Brain pericyte (primary cell): ENCODE measurements at regions not wholly inside any gene's neighbourhood (a gene's known extent, or its start where the extent isn't known, plus 50 kb on each side); places are given as distances from the start of the nearest gene placed in this dataset.
"Not testable (repeated sequence)": the region's sequence is repeated elsewhere in the genome, so short reads cannot be mapped to it uniquely, and the experiment has no call there.

Experiments
- DNase-seq: peaks from one replicate; pipeline ENCODE4 v3.0.0-alpha.2; 2012; ENCODE audit warnings: low read depth, low spot score

- not testable (repeated sequence) for DNase-seq
Observed at GRCh38 chr16:88200154-88200895, 182.4 kb upstream of the ZNF469 start.

GRCh38 chr16:88200896-88201185, 181.9 kb upstream of the ZNF469 start:
- no peak for DNase-seq

GRCh38 chr16:88201611-88202010, 181.1 kb upstream of the ZNF469 start:
- not testable (repeated sequence) for DNase-seq

GRCh38 chr16:88202207-88202745, 180.5 kb upstream of the ZNF469 start:
- no peak for DNase-seq

- DNase-seq, result not testable (repeated sequence)
Observed at GRCh38 chr16:88202856-88203681, 179.7 kb upstream of the ZNF469 start.

- DNase-seq, result not testable (repeated sequence)
Observed at GRCh38 chr16:88204131-88205110, 178.3 kb upstream of the ZNF469 start.

- not testable (repeated sequence) for DNase-seq
Observed at GRCh38 chr16:88205482-88205881, 177.3 kb upstream of the ZNF469 start.

- not testable (repeated sequence) for DNase-seq
Observed at GRCh38 chr16:88206006-88206405, 176.8 kb upstream of the ZNF469 start.

- not testable (repeated sequence) for DNase-seq
Observed at GRCh38 chr16:88206516-88206915, 176.2 kb upstream of the ZNF469 start.

GRCh38 chr16:88208112-88208511, 174.6 kb upstream of the ZNF469 start:
- DNase-seq, result no peak

GRCh38 chr16:88208776-88209175, 174.0 kb upstream of the ZNF469 start:
- not testable (repeated sequence) for DNase-seq

GRCh38 chr16:88209579-88209978, 173.2 kb upstream of the ZNF469 start:
- DNase-seq, result not testable (repeated sequence)

- DNase-seq, result not testable (repeated sequence)
Observed at GRCh38 chr16:88213937-88214336, 168.8 kb upstream of the ZNF469 start.

GRCh38 chr16:88221001-88221761, 161.6 kb upstream of the ZNF469 start:
- not testable (repeated sequence) for DNase-seq

- not testable (repeated sequence) for DNase-seq
Observed at GRCh38 chr16:88223696-88224095, 159.1 kb upstream of the ZNF469 start.

GRCh38 chr16:88224131-88224898, 158.4 kb upstream of the ZNF469 start:
- not testable (repeated sequence) for DNase-seq

GRCh38 chr16:88225640-88226230, 157.0 kb upstream of the ZNF469 start:
- not testable (repeated sequence) for DNase-seq

GRCh38 chr16:88226302-88226701, 156.5 kb upstream of the ZNF469 start:
- not testable (repeated sequence) for DNase-seq

- not testable (repeated sequence) for DNase-seq
Observed at GRCh38 chr16:88227026-88227721, 155.6 kb upstream of the ZNF469 start.
